SHP77 treated with DMSO at 0.1 percent for 48 hours (cell line): ENCODE measurements at regions not wholly inside any gene's neighbourhood (a gene's known extent, or its start where the extent isn't known, plus 50 kb on each side); places are given as distances from the start of the nearest gene placed in this dataset.
"Not testable (repeated sequence)": the region's sequence is repeated elsewhere in the genome, so short reads cannot be mapped to it uniquely, and the experiment has no call there.

Experiments
- DNase-seq: peaks from one replicate; lab custom pipeline; 2025; lab: John Stamatoyannopoulos, UW

- DNase-seq = no peak
These were observed 93.7 kb upstream of the SGCG start for GRCh38 chr13:23086968-23087623.

- DNase-seq = no peak
These were observed 92.9 kb upstream of the SGCG start for GRCh38 chr13:23087880-23088279.

- no peak for DNase-seq
These were observed 82.4 kb upstream of the SGCG start for GRCh38 chr13:23098161-23098907.

DNA sequence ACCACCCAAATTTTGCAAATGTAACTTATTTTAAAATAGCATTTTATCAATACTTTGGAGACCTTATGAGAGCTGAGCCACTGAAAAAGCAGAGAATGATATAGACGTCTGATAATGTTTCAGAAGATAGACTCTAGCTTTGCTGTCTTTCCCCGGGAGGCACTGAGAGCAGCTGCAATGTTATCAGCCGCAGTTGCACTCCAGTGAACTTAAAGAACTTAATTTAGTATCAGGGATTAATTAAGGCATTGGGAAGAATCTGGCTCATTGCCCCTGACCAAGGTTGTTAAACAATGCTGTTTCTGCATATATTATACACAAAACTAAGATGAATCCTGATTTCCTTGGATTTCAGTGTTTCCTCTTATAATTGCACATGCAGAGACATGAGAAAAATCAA lies 75.7 kb upstream of the SGCG start:
- no peak for DNase-seq

DNA sequence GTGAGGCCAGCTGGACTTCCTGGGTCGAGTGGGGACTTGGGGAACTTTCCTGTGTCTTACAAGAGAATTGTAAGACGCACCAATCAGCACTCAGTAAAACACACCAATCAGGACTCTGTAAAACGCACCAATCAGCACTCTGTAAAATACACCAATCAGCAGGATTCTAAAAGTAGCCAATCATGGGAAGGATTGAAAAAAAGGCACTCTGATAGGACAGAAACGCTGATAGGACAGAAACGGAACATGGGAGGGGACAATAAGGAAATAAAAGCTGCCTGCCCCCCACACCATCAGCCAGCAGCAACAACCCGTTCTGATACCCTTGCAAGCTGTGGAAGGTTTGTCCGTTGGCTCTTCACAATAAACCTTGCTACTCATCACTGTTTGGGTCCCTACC lies 73.1 kb upstream of the SGCG start:
- DNase-seq = no peak

- no peak for DNase-seq
These were observed 61.6 kb upstream of the SGCG start for GRCh38 chr13:23119131-23119530.

DNA sequence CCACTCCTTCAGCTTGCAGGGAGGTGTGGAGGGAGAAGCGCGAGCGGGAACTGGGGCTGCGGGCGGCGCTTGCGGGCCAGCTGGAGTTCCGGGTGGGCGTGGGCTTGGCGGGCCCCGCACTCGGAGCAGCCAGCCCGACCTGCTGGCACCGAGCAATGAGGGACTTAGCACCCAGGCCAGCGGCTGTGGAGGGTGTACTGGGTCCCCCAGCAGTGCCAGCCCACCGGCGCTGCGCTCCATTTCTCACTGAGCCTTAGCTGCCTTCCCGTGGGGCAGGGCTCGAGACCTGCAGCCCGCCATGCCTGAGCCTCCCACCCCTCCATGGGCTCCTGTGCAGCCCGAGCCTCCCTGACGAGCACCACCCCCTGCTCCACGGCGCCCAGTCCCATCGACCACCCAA lies 53.2 kb upstream of the SGCG start:
- not testable (repeated sequence) for DNase-seq

- DNase-seq = no peak
These were observed 51.4 kb upstream of the SGCG start for GRCh38 chr13:23129331-23129730.
